ENCODE measurements at regions not wholly inside any gene's neighbourhood (a gene's known extent, or its start where the extent isn't known, plus 50 kb on each side); places are given as distances from the start of the nearest gene placed in this dataset.
"Not testable (repeated sequence)": the region's sequence is repeated elsewhere in the genome, so short reads cannot be mapped to it uniquely, and the experiment has no call there.

- no peak overlapping the region for H3K27ac ChIP-seq
- no peaks in the 10 kb centered on the region for H3K36me3 ChIP-seq
- ATAC-seq, result no peak
- no peak for DNase-seq
- H3K27me3 ChIP-seq, result no peaks in the 10 kb centered on the region
- no peaks in the 10 kb centered on the region for H3K4me1 ChIP-seq
- 92% methylated on average over 8 of the region's 8 CpGs for WGBS (ENCODE audit: insufficient coverage, low coverage, low lambda C conversion rate, missing lambda C conversion rate)
- no peaks in the 10 kb centered on the region for H3K9me3 ChIP-seq
- no peak overlapping the region for H3K4me3 ChIP-seq
- TF ChIP-seq POLR2A (IDR thresholded peaks at IDR 0.05), result no peak
- TF ChIP-seq, protein P1, sequence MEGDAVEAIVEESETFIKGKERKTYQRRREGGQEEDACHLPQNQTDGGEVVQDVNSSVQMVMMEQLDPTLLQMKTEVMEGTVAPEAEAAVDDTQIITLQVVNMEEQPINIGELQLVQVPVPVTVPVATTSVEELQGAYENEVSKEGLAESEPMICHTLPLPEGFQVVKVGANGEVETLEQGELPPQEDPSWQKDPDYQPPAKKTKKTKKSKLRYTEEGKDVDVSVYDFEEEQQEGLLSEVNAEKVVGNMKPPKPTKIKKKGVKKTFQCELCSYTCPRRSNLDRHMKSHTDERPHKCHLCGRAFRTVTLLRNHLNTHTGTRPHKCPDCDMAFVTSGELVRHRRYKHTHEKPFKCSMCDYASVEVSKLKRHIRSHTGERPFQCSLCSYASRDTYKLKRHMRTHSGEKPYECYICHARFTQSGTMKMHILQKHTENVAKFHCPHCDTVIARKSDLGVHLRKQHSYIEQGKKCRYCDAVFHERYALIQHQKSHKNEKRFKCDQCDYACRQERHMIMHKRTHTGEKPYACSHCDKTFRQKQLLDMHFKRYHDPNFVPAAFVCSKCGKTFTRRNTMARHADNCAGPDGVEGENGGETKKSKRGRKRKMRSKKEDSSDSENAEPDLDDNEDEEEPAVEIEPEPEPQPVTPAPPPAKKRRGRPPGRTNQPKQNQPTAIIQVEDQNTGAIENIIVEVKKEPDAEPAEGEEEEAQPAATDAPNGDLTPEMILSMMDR (IDR thresholded peaks at IDR 0.05), result no peak
- intact Hi-C loops (cut with DNase I), result no loop called here
Observed at GRCh38 chr11:71169313-71169712, 83.1 kb downstream of the SHANK2 start.

GRCh38 chr11:71167814-71168213 lies 84.6 kb downstream of the SHANK2 start:
- H3K9me3 ChIP-seq; DNase-seq; H3K27me3 ChIP-seq; H3K27ac ChIP-seq; intact Hi-C loops (cut with DNase I); H3K36me3 ChIP-seq; ATAC-seq; H3K4me3 ChIP-seq; H3K4me1 ChIP-seq: not testable (repeated sequence)
- 70% methylated on average over 2 of the region's 31 CpGs for WGBS (ENCODE audit: insufficient coverage, low coverage, low lambda C conversion rate, missing lambda C conversion rate)

GRCh38 chr11:71165771-71166170 lies 86.6 kb downstream of the SHANK2 start:
- peak in 1 of 4 donors; percentile 46 for ATAC-seq
- intact Hi-C loops (cut with DNase I), result no loop called here
- Histone ChIP-seq H3K36me3 (no peaks in the 10 kb centered on the region), H3K27me3 (no peaks in the 10 kb centered on the region), H3K4me3 (no peak overlapping the region), H3K4me1 (no peaks in the 10 kb centered on the region), H3K9me3 (no peaks in the 10 kb centered on the region), H3K27ac (no peak overlapping the region)
- TF ChIP-seq, protein P1 (IDR thresholded peaks at IDR 0.05), result no peak
- TF ChIP-seq POLR2A (IDR thresholded peaks at IDR 0.05), result no peak
- no peak for DNase-seq
- WGBS (ENCODE audit: insufficient coverage, low coverage, low lambda C conversion rate, missing lambda C conversion rate), result no CpG with 5 or more reads among the region's 12 CpGs

DNA sequence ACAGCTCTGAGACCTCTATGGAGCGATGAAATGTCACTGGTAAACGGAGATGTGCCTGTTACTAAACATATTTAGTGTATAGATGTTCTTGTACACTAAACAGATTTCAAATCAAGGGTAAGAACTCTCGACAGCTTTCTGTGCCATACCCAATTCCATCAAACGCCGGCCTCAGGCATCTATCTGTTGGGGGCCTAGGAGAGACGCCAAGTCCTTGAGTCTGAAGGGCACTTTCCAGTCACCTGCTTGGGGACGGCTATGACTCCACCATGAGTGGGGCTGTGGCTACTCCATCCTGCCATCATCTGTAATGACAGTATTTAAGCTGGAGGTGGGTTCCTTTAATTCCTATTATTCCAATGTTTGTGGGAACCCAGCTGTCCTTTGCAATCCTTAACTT lies 87.8 kb downstream of the SHANK2 start:
- Histone ChIP-seq H3K4me3 (no peak overlapping the region), H3K27me3 (no peaks in the 10 kb centered on the region), H3K9me3 (no peaks in the 10 kb centered on the region), H3K27ac (no peak overlapping the region), H3K36me3 (no peaks in the 10 kb centered on the region), H3K4me1 (no peaks in the 10 kb centered on the region)
- intact Hi-C loops (cut with DNase I), result no loop called here
- TF ChIP-seq POLR2A (IDR thresholded peaks at IDR 0.05), result no peak
- TF ChIP-seq, protein P1 (IDR thresholded peaks at IDR 0.05), result no peak
- ATAC-seq, result no peak
- 86% methylated on average over 3 of the region's 7 CpGs for WGBS (ENCODE audit: insufficient coverage, low coverage, low lambda C conversion rate, missing lambda C conversion rate)
- no peak for DNase-seq

DNA sequence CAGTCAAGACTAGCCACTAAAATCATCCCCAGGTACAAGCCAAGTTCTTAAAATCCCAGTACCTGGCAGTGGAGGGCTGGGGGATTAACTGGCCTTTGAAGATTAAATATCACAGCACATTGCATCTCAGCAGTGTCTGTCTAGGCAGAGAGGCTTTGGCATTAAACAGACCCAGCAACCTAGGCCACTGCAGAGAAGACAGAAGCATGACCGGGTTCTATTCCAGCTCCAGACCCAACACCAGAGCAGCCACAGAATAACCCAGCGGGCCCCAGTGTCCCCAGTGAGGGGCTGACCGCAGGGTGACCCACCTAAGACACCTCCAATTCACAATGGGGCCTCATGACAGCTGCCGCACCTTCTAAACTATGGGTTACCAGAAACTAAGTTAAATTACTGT lies 88.2 kb downstream of the SHANK2 start:
- Histone ChIP-seq H3K4me1 (peaks cover 0 to 2% (median 0%) of the 10 kb centered on the region in 4 donors), H3K36me3 (no peaks in the 10 kb centered on the region), H3K9me3 (no peaks in the 10 kb centered on the region), H3K27me3 (no peaks in the 10 kb centered on the region), H3K4me3 (no peak overlapping the region), H3K27ac (no peak overlapping the region)
- WGBS (ENCODE audit: insufficient coverage, low coverage, low lambda C conversion rate, missing lambda C conversion rate), result 100% methylated on average over 1 of the region's 4 CpGs
- TF ChIP-seq POLR2A (IDR thresholded peaks at IDR 0.05), result no peak
- TF ChIP-seq, protein P1 (IDR thresholded peaks at IDR 0.05), result no peak
- intact Hi-C loops (cut with DNase I), result no loop called here
- DNase-seq (no peak), ATAC-seq (no peak)
